ENCODE measurements at regions not wholly inside any gene's neighbourhood (a gene's known extent, or its start where the extent isn't known, plus 50 kb on each side); places are given as distances from the start of the nearest gene placed in this dataset.

DNA sequence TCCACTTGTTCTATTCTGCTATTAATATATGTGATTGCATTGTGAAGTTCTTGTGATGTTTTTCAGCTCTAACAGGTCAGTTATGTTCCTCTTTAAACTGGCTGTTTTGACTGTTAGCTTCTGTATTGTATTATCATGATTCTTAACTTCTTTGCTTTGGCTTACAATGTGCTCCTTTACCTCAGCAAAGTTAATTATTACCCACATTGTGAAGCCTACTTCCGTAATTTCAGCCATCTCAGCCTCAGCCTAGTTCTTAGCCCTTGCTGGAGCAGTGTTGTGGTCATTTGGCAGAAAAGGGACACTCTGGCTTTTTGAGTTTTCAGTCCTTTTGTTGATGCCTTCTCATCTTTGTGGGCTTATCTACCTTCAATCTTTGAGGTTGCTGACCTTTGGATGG is 440.2 kb downstream of the TBC1D32 start:
- H3K27ac Mint-ChIP-seq = no peak overlapping the region
- intact Hi-C loops (cut with micrococcal nuclease) = no loop called here
- no peaks in the 10 kb centered on the region for H3K36me3 Mint-ChIP-seq (ENCODE audit: low read depth)
- POLR2A ChIA-PET = no interaction called here
- H3K27me3 Mint-ChIP-seq = no peaks in the 10 kb centered on the region
- TF ChIP-seq, protein P1, sequence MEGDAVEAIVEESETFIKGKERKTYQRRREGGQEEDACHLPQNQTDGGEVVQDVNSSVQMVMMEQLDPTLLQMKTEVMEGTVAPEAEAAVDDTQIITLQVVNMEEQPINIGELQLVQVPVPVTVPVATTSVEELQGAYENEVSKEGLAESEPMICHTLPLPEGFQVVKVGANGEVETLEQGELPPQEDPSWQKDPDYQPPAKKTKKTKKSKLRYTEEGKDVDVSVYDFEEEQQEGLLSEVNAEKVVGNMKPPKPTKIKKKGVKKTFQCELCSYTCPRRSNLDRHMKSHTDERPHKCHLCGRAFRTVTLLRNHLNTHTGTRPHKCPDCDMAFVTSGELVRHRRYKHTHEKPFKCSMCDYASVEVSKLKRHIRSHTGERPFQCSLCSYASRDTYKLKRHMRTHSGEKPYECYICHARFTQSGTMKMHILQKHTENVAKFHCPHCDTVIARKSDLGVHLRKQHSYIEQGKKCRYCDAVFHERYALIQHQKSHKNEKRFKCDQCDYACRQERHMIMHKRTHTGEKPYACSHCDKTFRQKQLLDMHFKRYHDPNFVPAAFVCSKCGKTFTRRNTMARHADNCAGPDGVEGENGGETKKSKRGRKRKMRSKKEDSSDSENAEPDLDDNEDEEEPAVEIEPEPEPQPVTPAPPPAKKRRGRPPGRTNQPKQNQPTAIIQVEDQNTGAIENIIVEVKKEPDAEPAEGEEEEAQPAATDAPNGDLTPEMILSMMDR (IDR thresholded peaks at IDR 0.05) = no peak
- no peak overlapping the region for H3K4me3 Mint-ChIP-seq
- no peak for DNase-seq
- CTCF ChIA-PET = no interaction called here
- no peaks in the 10 kb centered on the region for H3K4me1 Mint-ChIP-seq (ENCODE audit: low read depth)
- no peak for ATAC-seq
- peaks cover 16% of the 10 kb centered on the region for H3K9me3 Mint-ChIP-seq

DNA sequence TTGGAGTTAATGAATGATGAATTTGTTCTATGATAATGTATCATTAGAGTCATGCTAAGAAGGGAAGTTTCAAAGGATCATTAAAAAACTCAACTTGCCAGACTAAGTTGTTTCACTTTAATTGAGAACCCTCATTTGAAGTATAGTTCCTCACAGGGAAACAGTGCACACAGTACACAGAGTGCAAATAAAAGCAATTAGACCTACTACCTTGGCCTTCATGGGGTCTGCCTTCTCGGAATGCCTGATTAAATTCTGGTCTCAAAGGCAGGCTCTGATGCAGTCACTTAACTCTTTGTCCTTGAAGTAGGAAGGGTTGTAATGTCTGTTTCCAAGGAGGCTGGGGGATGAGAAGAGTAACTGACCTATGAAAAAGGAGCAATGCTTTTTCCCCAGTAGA is 457.3 kb downstream of the TBC1D32 start:
- TF ChIP-seq, protein P1 (IDR thresholded peaks at IDR 0.05) = no peak
- H3K4me1 Mint-ChIP-seq (ENCODE audit: low read depth) = no peaks in the 10 kb centered on the region
- DNase-seq (no peak), ATAC-seq (no peak)
- no peak overlapping the region for H3K27ac Mint-ChIP-seq
- no peaks in the 10 kb centered on the region for H3K36me3 Mint-ChIP-seq (ENCODE audit: low read depth)
- ChIA-PET CTCF (no interaction called here), POLR2A (no interaction called here)
- H3K27me3 Mint-ChIP-seq = no peaks in the 10 kb centered on the region
- no peak overlapping the region for H3K4me3 Mint-ChIP-seq
- intact Hi-C loops (cut with micrococcal nuclease) = no loop called here
- H3K9me3 Mint-ChIP-seq = no peaks in the 10 kb centered on the region

DNA sequence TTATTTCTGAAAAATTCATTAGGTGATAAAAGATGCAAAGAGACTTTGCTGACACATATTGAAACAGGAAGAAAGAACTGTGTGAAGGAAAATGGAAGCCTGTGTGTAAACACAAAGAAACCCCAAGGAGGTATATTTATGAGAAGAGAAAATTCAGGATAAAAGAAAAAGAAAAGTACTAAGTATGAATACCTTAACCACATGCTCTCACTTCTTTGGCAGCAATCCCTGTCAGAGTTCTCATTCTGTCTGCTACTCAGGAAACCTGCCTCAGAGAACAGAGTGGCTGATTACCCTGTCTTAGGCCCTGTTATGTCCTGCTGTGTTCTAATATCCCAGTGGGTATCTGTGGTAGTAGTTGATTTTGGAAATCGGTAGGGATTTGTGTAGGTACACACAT is 457.9 kb downstream of the TBC1D32 start:
- H3K27ac Mint-ChIP-seq = no peak overlapping the region
- ATAC-seq = no peak

DNA sequence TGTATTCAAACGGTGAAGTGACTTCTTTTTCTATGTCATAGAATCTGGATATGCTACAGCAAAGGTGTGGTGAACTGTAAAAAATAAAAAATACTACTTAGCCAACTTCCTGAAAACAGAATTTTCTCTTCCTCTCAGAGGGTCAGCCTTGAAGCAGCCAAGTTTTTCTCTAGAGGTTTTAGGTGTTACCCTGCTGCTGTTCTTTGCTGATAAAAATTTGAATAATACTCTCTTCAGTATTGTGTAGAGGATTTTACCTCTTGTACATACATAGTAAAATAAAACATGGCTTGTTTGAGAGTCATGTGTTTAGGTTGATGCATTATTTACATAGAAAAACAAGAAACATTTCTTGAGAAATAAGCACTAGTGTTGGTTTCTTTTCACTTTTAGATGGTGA is 458.4 kb downstream of the TBC1D32 start:
- H3K27ac Mint-ChIP-seq = no peak overlapping the region
- DNase-seq (no peak), ATAC-seq (no peak)
- ChIA-PET CTCF (no interaction called here), POLR2A (no interaction called here)
- intact Hi-C loops (cut with micrococcal nuclease) = no loop called here
- H3K4me1 Mint-ChIP-seq (ENCODE audit: low read depth) = no peaks in the 10 kb centered on the region
- no peak overlapping the region for H3K4me3 Mint-ChIP-seq
- H3K9me3 Mint-ChIP-seq = no peaks in the 10 kb centered on the region
- no peaks in the 10 kb centered on the region for H3K36me3 Mint-ChIP-seq (ENCODE audit: low read depth)
- TF ChIP-seq, protein P1 (IDR thresholded peaks at IDR 0.05) = no peak
- no peaks in the 10 kb centered on the region for H3K27me3 Mint-ChIP-seq

More for the DNA sequence above, 457.9 kb downstream of the TBC1D32 start:
- POLR2A ChIA-PET = no interaction called here
- DNase-seq = no peak
- H3K4me3 Mint-ChIP-seq = no peak overlapping the region
- no peaks in the 10 kb centered on the region for H3K27me3 Mint-ChIP-seq
- TF ChIP-seq, protein P1 (IDR thresholded peaks at IDR 0.05) = no peak
- H3K4me1 Mint-ChIP-seq (ENCODE audit: low read depth) = no peaks in the 10 kb centered on the region
- intact Hi-C loops (cut with micrococcal nuclease) = no loop called here
- no peaks in the 10 kb centered on the region for H3K36me3 Mint-ChIP-seq (ENCODE audit: low read depth)
- H3K9me3 Mint-ChIP-seq = no peaks in the 10 kb centered on the region
- CTCF ChIA-PET = no interaction called here

DNA sequence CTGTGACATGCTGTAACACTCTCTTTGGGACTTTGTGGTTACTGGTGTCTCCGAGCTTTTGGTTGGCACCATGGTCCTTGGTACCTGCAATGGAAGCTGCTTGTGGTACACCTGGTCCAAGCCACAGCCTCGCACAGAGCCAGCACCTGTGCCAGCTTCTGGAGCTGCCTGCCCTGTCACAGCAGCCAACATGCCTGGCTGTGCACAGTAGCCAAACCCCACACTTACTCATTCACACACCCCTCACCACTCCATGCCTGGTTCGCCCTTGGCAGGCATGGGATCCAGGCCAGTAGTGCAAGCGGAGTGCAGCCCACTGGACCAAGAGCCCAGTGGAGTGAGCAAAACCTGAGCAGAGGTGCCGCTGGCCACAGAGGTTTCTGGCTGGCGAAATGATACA is 459.9 kb downstream of the TBC1D32 start:
- DNase-seq (no peak), ATAC-seq (no peak)
- H3K9me3 Mint-ChIP-seq = peaks cover 3% of the 10 kb centered on the region
- no peaks in the 10 kb centered on the region for H3K4me1 Mint-ChIP-seq (ENCODE audit: low read depth)
- intact Hi-C loops (cut with micrococcal nuclease) = no loop called here
- ChIA-PET CTCF (no interaction called here), POLR2A (no interaction called here)
- no peak overlapping the region for H3K27ac Mint-ChIP-seq
- TF ChIP-seq, protein P1 (IDR thresholded peaks at IDR 0.05) = no peak
- no peaks in the 10 kb centered on the region for H3K27me3 Mint-ChIP-seq
- H3K4me3 Mint-ChIP-seq = no peak overlapping the region
- H3K36me3 Mint-ChIP-seq (ENCODE audit: low read depth) = no peaks in the 10 kb centered on the region

All from activated CD8-positive, alpha-beta T cell treated with anti-CD3 and anti-CD28 coated beads for 36 hours (primary cell).